Keratinocyte (primary cell): ENCODE measurements at regions not wholly inside any gene's neighbourhood (a gene's known extent, or its start where the extent isn't known, plus 50 kb on each side); places are given as distances from the start of the nearest gene placed in this dataset.

Source experiments
- DNase-seq: peaks from one replicate; pipeline ENCODE4 v3.0.0-alpha.2; 2011; ENCODE audit warnings: low read depth, missing footprints, low spot score
- FAIRE-seq: peaks from 2 replicates; lab custom pipeline; 2011; peaks lifted over from hg19 to GRCh38; lab: Jason Lieb, UNC
- H2AFZ ChIP-seq: 2 replicates; pipeline ENCODE4 v1.6.0; 2012; ENCODE audit warnings: low read length, control low read depth, inconsistent platforms; ENCODE audit not compliant: control insufficient read depth
- H3K27ac ChIP-seq: 2 replicates; pipeline ENCODE4 v1.5.1; 2011; ENCODE audit warnings: low read length; ENCODE audit not compliant: control insufficient read depth, insufficient read depth
- H3K27me3 ChIP-seq: 3 replicates; pipeline ENCODE4 v1.6.0; 2011; ENCODE audit warnings: low read length; ENCODE audit not compliant: control insufficient read depth, insufficient read depth; ENCODE audit errors: extremely low read depth
- H3K36me3 ChIP-seq, 2 experiments: 2 replicates in 1 of 2; 3 replicates in 1 of 2; pipeline ENCODE4 v1.5.1; 2011; ENCODE audit warnings: low read length in 2 of 2, mild to moderate bottlenecking in 1 of 2; ENCODE audit not compliant: control insufficient read depth in 2 of 2, insufficient read depth in 2 of 2; ENCODE audit errors: extremely low read depth in 1 of 2
- H3K4me1 ChIP-seq: 3 replicates; pipeline ENCODE4 v1.5.1; 2011; ENCODE audit warnings: low read length; ENCODE audit not compliant: control insufficient read depth, insufficient read depth; ENCODE audit errors: extremely low read depth
- H3K4me2 ChIP-seq: 3 replicates; pipeline ENCODE4 v1.6.0; 2011; ENCODE audit warnings: low read depth, low read length; ENCODE audit not compliant: control insufficient read depth, insufficient read depth; ENCODE audit errors: extremely low read depth
- H3K4me3 ChIP-seq, 3 experiments: fragments of 200-600 bp in 1 of 3; sonication (generic) in 1 of 3; 2 replicates in 2 of 3; 3 replicates in 1 of 3; pipeline ENCODE4 v1.5.1; 2011 to 2016; ENCODE audit warnings: low read length in 3 of 3, mild to moderate bottlenecking in 3 of 3, control low read depth in 2 of 3, inconsistent platforms in 1 of 3, low read depth in 1 of 3, mixed read lengths in 1 of 3, mixed run types in 1 of 3, moderate library complexity in 1 of 3; ENCODE audit not compliant: control insufficient read depth in 2 of 3, insufficient read depth in 2 of 3; ENCODE audit errors: extremely low read depth in 1 of 3
- H3K79me2 ChIP-seq: 2 replicates; pipeline ENCODE4 v1.6.0; 2012; ENCODE audit warnings: low read length; ENCODE audit not compliant: control insufficient read depth, insufficient read depth
- H3K9ac ChIP-seq: 3 replicates; pipeline ENCODE4 v1.6.0; 2011; ENCODE audit warnings: low read length; ENCODE audit not compliant: control insufficient read depth, insufficient read depth; ENCODE audit errors: extremely low read depth
- H3K9me1 ChIP-seq: 3 replicates; pipeline ENCODE4 v1.6.0; 2011; ENCODE audit warnings: low read length; ENCODE audit not compliant: control insufficient read depth, insufficient read depth; ENCODE audit errors: extremely low read depth
- H3K9me3 ChIP-seq: 2 replicates; pipeline ENCODE4 v1.5.1; 2012; ENCODE audit warnings: low read depth, low read length; ENCODE audit not compliant: control insufficient read depth
- H4K20me1 ChIP-seq: 3 replicates; pipeline ENCODE4 v1.6.0; 2011; ENCODE audit warnings: low read length; ENCODE audit not compliant: control insufficient read depth, insufficient read depth; ENCODE audit errors: extremely low read depth
- CTCF ChIP-seq, 3 experiments: IDR thresholded peaks in 1 of 3; conservative IDR thresholded peaks in 1 of 3; optimal IDR thresholded peaks in 1 of 3; 2 replicates in 2 of 3; 3 replicates in 1 of 3; pipeline versions ENCODE3 to v1.5.1; 2011; ENCODE audit warnings: low read length in 3 of 3, mild to moderate bottlenecking in 3 of 3, moderate library complexity in 2 of 3, control low read depth in 1 of 3, inconsistent platforms in 1 of 3; ENCODE audit not compliant: insufficient read depth in 2 of 3; ENCODE audit errors: extremely low read depth in 1 of 3
- EZH2 ChIP-seq: IDR thresholded peaks from one replicate; pipeline ENCODE4 v1.6.1; 2012; ENCODE audit warnings: inconsistent platforms, mild to moderate bottlenecking, low read length, moderate library complexity
- dilution Hi-C: fragments of 300-500 bp; cut with MboI; formaldehyde crosslinking; loops from one replicate; pipeline ENCODE4 v1.7.0; 2020; ENCODE audit warnings: low sequenced_read_pairs; ENCODE audit not compliant: extremely low pct_ligation_motif_present

GRCh38 chr1:78214334-78214733, 168.6 kb downstream of the GIPC2 start:
- Histone ChIP-seq H3K27me3 (no peaks in the 10 kb centered on the region), H3K9me1 (no peaks in the 10 kb centered on the region), H2AFZ (no peak overlapping the region), H3K9me3 (no peaks in the 10 kb centered on the region), H3K4me3 (no peak overlapping the region), H3K4me1 (no peaks in the 10 kb centered on the region), H3K9ac (no peak overlapping the region), H3K4me2 (no peak overlapping the region), H3K27ac (no peak overlapping the region), H3K36me3 (no peaks in the 10 kb centered on the region), H4K20me1 (no peaks in the 10 kb centered on the region), H3K79me2 (no peaks in the 10 kb centered on the region)
- TF ChIP-seq EZH2 (no peak), CTCF (optimal IDR thresholded peaks at IDR 0.05 in 1 of 3, IDR thresholded peaks at IDR 0.05 in 1 of 3, conservative IDR thresholded peaks at IDR 0.05 in 1 of 3; ENCODE audit: extremely low read depth in 1 of 3, insufficient read depth in 2 of 3, low read length in 3 of 3) (no peak)
- DNase-seq (no peak), FAIRE-seq (no peak)
- dilution Hi-C loops = no loop called here

GRCh38 chr1:78222225-78222959, 176.6 kb downstream of the GIPC2 start:
- Histone ChIP-seq H3K9me1 (no peaks in the 10 kb centered on the region), H3K27ac (no peak overlapping the region), H3K4me2 (no peak overlapping the region), H3K27me3 (no peaks in the 10 kb centered on the region), H3K9me3 (peaks cover 4% of the 10 kb centered on the region), H3K36me3 (no peaks in the 10 kb centered on the region), H2AFZ (no peak overlapping the region), H3K9ac (no peak overlapping the region), H4K20me1 (no peaks in the 10 kb centered on the region), H3K4me1 (no peaks in the 10 kb centered on the region), H3K4me3 (no peak overlapping the region), H3K79me2 (no peaks in the 10 kb centered on the region)
- FAIRE-seq (no peak), DNase-seq (no peak)
- TF ChIP-seq CTCF (optimal IDR thresholded peaks at IDR 0.05 in 1 of 3, IDR thresholded peaks at IDR 0.05 in 1 of 3, conservative IDR thresholded peaks at IDR 0.05 in 1 of 3; ENCODE audit: extremely low read depth in 1 of 3, insufficient read depth in 2 of 3, low read length in 3 of 3) = no peak
- no peak for TF ChIP-seq EZH2
- dilution Hi-C loops = no loop called here
